ENCODE measurements at regions not wholly inside any gene's neighbourhood (a gene's known extent, or its start where the extent isn't known, plus 50 kb on each side); places are given as distances from the start of the nearest gene placed in this dataset.
"Not testable (repeated sequence)": the region's sequence is repeated elsewhere in the genome, so short reads cannot be mapped to it uniquely, and the experiment has no call there.

GRCh38 chr11:37313266-37313665, 715.2 kb upstream of the RAG2 start:
- TF ChIP-seq, protein P1, sequence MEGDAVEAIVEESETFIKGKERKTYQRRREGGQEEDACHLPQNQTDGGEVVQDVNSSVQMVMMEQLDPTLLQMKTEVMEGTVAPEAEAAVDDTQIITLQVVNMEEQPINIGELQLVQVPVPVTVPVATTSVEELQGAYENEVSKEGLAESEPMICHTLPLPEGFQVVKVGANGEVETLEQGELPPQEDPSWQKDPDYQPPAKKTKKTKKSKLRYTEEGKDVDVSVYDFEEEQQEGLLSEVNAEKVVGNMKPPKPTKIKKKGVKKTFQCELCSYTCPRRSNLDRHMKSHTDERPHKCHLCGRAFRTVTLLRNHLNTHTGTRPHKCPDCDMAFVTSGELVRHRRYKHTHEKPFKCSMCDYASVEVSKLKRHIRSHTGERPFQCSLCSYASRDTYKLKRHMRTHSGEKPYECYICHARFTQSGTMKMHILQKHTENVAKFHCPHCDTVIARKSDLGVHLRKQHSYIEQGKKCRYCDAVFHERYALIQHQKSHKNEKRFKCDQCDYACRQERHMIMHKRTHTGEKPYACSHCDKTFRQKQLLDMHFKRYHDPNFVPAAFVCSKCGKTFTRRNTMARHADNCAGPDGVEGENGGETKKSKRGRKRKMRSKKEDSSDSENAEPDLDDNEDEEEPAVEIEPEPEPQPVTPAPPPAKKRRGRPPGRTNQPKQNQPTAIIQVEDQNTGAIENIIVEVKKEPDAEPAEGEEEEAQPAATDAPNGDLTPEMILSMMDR (IDR thresholded peaks at IDR 0.05; ENCODE audit: insufficient read depth, low read length, severe bottlenecking) = no peak
- FAIRE-seq = no peak
- Histone ChIP-seq H3K36me3 (ENCODE audit: control insufficient read depth, insufficient read depth, low read length) (no peaks in the 10 kb centered on the region), H3K27me3 (ENCODE audit: control insufficient read depth, insufficient read depth, low read length) (no peaks in the 10 kb centered on the region), H3K4me3 (ENCODE audit: low read depth, low read length) (no peak overlapping the region)
- DNase-seq (ENCODE audit: low read depth) = peak; percentile 51

- H3K4me3 ChIP-seq (ENCODE audit: low read depth, low read length) = no peak overlapping the region
- DNase-seq (ENCODE audit: low read depth) = no peak
- no peak for FAIRE-seq
- H3K27me3 ChIP-seq (ENCODE audit: control insufficient read depth, insufficient read depth, low read length) = no peaks in the 10 kb centered on the region
- TF ChIP-seq, protein P1 (IDR thresholded peaks at IDR 0.05; ENCODE audit: insufficient read depth, low read length, severe bottlenecking) = no peak
- H3K36me3 ChIP-seq (ENCODE audit: control insufficient read depth, insufficient read depth, low read length) = no peaks in the 10 kb centered on the region
These were observed 708.5 kb upstream of the RAG2 start for GRCh38 chr11:37306563-37306962.

DNA sequence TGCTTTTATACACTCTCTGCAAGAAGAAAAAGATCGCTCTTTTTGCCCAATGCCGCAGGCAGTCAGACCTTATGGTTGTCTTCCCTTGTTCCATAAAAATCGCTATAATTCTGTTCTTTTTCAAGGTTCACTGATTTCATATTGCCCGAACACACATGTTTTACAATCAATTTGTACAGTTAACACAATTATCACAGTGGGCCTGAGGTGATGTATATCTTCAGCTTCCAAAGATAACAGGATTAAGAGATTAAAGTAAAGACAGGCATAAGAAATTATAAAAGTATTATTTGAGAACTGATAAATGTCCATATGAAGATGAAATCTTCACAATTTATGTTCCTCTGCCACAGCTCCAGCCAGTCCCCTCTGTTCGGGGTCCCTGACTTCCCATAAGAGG, 703.4 kb upstream of the RAG2 start:
- not testable (repeated sequence) for H3K36me3 ChIP-seq (ENCODE audit: control insufficient read depth, insufficient read depth, low read length); FAIRE-seq; H3K27me3 ChIP-seq (ENCODE audit: control insufficient read depth, insufficient read depth, low read length); DNase-seq (ENCODE audit: low read depth); H3K4me3 ChIP-seq (ENCODE audit: low read depth, low read length)

DNA sequence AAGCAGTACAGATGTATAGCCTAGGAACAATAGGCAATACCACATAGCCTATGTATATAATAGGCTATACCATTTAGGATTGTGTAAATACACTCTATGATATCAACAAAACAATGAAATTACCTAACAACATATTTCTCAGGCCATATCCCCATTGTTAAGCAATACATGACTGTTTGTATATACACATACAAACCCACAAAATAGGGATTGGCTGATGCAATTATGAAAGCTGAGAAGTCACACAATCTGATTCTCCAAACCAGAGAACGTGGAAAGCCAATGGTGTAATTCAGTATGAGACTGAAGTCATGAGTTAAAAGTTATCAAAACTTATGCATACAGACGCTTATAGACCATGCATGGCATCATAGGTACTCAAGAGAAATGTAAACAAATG, 700.1 kb upstream of the RAG2 start:
- no peaks in the 10 kb centered on the region for H3K36me3 ChIP-seq (ENCODE audit: control insufficient read depth, insufficient read depth, low read length)
- DNase-seq (ENCODE audit: low read depth) = peak; percentile 25
- H3K27me3 ChIP-seq (ENCODE audit: control insufficient read depth, insufficient read depth, low read length) = no peaks in the 10 kb centered on the region
- FAIRE-seq = no peak
- no peak overlapping the region for H3K4me3 ChIP-seq (ENCODE audit: low read depth, low read length)
- TF ChIP-seq, protein P1 (IDR thresholded peaks at IDR 0.05; ENCODE audit: insufficient read depth, low read length, severe bottlenecking) = no peak

- H3K36me3 ChIP-seq (ENCODE audit: control insufficient read depth, insufficient read depth, low read length) = no peaks in the 10 kb centered on the region
- no peak overlapping the region for H3K4me3 ChIP-seq (ENCODE audit: low read depth, low read length)
- H3K27me3 ChIP-seq (ENCODE audit: control insufficient read depth, insufficient read depth, low read length) = no peaks in the 10 kb centered on the region
- TF ChIP-seq, protein P1 (IDR thresholded peaks at IDR 0.05; ENCODE audit: insufficient read depth, low read length, severe bottlenecking) = no peak
- FAIRE-seq (no peak), DNase-seq (ENCODE audit: low read depth) (no peak)
These were observed 688.9 kb upstream of the RAG2 start for GRCh38 chr11:37286890-37287289.

DNA sequence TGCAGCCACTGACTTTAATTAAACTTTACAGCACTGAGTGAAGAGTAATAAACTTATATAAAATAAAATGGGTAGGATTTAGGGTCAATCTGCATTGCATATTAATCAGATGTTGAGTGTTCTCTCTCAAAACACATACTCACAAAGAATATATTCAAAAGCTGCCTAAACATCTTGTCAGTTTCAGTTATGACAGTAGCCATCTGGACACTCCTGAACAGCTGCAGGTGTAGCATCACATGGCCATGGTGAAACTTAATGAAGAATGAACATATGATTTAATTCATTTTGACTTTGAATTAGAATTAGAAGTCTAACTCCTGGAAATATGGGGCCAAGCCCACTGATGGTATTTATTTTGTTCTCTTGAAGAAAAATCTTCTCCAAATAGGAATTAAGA, 684.3 kb upstream of the RAG2 start:
- FAIRE-seq = no peak
- TF ChIP-seq, protein P1 (IDR thresholded peaks at IDR 0.05; ENCODE audit: insufficient read depth, low read length, severe bottlenecking) = no peak
- DNase-seq (ENCODE audit: low read depth) = no peak

More for the DNA sequence above, 684.3 kb upstream of the RAG2 start:
- Histone ChIP-seq H3K27me3 (ENCODE audit: control insufficient read depth, insufficient read depth, low read length) (no peaks in the 10 kb centered on the region), H3K4me3 (ENCODE audit: low read depth, low read length) (no peak overlapping the region), H3K36me3 (ENCODE audit: control insufficient read depth, insufficient read depth, low read length) (no peaks in the 10 kb centered on the region)

Measured in bronchial epithelial cell (primary cell).